ENCODE measurements at regions not wholly inside any gene's neighbourhood (a gene's known extent, or its start where the extent isn't known, plus 50 kb on each side); places are given as distances from the start of the nearest gene placed in this dataset.
"Not testable (repeated sequence)": the region's sequence is repeated elsewhere in the genome, so short reads cannot be mapped to it uniquely, and the experiment has no call there.

DNA sequence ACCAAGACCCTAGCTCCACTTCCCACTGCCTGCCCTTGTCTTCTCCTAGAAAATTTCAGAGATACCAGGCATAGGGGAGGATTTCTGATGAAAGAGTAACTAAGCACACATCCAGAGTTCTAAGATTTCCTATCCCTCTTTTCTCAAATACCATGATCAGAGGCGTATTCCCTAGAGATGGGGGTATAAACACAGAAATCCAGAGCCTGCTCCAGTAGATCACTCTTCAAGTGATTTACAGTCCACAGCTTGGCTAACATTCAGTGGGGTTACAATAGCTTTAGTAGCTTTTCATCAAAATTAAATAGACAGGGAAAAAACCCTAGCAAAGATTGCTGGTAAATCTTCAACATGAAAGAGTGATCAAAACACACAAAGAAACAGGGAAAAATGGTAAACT lies 800.7 kb upstream of the GRM7 start:
- DNase-seq, result no peak

DNA sequence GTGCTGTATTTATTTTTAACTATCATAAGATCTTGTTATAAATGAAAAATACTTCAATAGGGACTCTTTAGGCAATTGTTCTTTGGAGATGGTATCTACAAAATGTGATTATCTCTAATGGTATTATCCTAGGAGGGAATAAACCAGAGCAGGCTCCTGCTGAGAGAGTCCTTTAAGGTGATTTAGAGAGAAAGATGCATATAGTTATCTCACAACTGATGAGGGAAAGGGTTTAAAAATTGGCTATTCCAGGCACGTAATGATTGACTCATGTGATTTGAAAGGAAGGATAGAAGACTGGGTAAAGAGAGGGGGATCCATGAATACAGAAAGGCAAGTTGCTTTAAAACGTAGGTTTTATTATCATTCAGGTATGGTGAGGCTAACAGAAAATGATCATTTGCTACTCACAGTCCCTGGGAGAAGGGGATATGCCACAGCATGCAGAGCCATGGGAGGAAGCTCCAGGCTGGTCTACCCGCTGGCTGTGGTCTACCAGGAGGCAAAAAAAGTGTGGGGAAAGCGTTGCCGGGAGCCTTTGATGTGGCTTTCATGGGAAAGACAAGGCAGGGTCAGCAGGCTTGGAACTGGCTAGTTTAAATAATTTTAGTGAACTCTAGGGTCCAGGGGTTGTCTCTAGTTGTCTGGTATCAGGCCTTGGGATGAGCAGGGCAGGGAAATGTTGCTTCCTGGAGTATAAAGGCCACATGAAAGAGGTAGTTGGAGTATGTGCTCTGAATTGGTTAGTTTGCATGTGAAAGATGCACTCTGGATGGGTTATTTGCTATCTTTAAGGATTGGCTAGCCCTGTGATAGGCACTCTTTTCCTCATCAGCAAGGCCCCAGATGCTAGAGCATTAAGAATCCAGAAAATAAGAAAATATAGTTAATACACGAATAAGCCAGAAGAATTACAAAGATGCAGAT lies 798.4 kb upstream of the GRM7 start:
- DNase-seq, result no peak

DNA sequence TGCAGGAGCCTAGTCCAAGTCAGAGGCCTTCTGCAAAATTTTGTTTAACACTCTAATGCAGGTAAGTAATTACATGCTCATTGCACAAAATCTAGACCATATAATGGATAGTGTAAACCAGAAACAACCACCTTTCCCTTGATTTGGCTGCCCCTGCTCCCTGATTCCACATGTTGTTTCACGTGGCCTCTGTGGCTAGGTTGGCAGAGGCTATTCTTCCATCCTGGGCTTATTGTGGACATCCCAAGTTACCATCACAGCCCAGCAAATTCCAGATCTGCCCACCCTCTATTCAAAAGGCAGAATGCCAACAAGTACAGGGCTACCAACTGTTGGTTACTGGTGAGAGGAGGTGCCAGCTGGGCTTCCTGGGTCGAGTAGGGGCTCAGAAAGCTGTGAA lies 794.5 kb upstream of the GRM7 start:
- no peak for DNase-seq

GRCh38 chr3:6066868-6067578 lies 793.9 kb upstream of the GRM7 start:
- DNase-seq, result not testable (repeated sequence)

- DNase-seq, result no peak
Observed at GRCh38 chr3:6074952-6075351, 786.0 kb upstream of the GRM7 start.

- no peak for DNase-seq
Observed at GRCh38 chr3:6078436-6078835, 782.5 kb upstream of the GRM7 start.

- no peak for DNase-seq
Observed at GRCh38 chr3:6079011-6079410, 781.9 kb upstream of the GRM7 start.

GRCh38 chr3:6079561-6080179 lies 781.2 kb upstream of the GRM7 start:
- no peak for DNase-seq

- no peak for DNase-seq
Observed at GRCh38 chr3:6088433-6088832, 772.5 kb upstream of the GRM7 start.

DNA sequence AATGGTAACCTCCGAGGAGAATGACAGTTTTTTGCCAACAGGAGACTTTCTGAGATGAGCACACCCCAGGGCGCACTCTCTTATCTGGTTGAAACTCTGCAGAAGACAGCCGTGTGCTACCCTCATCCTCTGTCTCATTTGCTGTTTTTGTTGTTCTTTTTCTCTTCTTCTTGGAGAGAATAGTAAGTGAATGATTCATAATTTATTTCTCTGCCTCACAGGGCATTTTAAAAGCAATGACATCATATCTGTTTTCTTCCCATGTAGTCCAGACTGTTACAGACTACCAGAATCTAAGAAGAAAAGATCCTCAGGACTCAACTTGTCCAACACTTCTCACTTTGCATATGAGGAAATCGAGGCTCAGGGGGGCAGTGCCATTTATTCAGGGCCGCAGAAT lies 771.1 kb upstream of the GRM7 start:
- DNase-seq, result no peak

GRCh38 chr3:6091262-6091661 lies 769.7 kb upstream of the GRM7 start:
- DNase-seq, result no peak

GRCh38 chr3:6095006-6095405 lies 765.9 kb upstream of the GRM7 start:
- DNase-seq, result no peak

DNA sequence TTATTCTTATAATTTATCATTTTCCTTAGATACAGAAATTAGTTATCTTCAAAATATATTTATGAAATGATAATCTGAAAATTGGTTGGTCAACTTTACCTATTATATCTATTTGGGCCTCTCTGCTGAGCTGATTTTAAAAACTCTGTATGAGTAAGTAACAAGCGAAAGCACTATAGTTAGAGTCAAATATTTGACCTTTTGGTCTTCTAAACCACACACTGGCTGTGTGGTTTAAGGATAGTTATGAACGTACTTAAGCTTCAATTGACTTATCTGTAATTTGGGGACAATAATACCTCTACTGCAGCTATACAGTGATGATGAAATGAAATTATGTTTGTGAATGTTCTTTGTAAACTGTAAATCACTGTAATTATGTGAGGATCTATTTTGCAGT lies 763.9 kb upstream of the GRM7 start:
- no peak for DNase-seq

DNA sequence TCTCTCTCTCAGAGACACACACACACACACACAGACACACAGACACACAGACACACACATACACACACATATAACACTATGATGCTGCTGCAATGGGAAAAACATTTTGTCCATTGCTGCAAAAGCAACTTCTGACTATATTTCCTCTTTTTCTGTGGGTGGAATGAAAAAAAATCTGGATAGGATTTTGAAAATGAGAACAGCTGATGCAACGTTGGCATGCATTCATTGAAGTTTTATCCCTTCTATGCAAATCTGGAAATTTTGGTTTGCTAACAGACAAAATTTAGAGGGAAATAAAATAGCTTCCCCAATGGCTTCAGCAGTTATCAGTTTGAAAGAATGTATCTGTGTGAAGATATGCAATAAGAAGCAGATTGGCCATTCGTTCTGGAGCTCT lies 763.4 kb upstream of the GRM7 start:
- DNase-seq, result no peak

GRCh38 chr3:6098516-6099157 lies 762.3 kb upstream of the GRM7 start:
- no peak for DNase-seq

DNA sequence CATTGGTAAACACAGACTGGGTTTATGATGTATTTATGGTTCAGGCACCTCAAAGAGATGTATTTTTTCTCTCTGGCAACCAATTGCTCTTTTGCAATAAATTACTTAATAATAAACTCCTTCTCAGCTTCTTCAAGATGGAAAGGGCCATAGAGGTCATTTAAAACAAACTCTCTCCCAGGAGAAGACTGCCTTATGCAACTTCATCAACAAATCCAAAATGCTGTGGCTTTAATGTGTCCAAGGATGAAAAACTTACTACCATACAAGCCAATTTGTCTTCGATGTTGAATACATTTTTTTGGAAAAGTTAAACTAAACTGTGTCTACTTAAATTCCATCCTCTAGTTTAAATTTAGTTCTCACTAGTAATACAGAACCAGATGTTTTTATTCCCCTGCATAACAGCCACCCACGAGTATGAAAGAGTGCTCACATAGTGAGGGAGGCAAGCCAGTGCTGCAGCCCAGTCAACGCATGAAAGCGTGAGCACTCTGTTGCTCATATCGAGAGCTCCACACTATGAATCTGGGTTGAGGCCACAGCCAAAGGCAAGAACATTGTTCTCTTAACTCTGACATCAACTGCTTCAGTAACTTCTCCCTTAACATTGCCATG lies 761.3 kb upstream of the GRM7 start:
- no peak for DNase-seq

GRCh38 chr3:6105187-6105586 lies 755.7 kb upstream of the GRM7 start:
- DNase-seq, result no peak

DNA sequence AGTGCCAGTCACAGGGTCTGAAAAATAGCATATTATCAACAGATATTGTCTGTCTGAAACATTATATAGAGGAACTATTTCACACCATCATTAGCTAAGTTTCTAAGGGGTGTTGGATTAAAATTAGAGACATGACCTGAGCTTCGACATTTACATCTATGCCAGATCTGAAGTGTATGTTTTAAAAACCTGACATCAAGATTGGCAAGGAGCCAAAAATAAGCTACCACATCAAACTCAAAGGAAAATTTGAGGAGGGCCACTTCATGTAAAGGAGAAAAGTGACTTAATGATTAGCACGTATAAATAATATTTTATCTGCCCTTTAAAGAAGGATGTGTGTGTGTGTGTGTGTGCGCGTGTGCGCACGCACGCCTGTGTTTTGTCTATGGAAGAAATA lies 752.0 kb upstream of the GRM7 start:
- DNase-seq, result no peak

GRCh38 chr3:6110451-6110850 lies 750.5 kb upstream of the GRM7 start:
- DNase-seq, result no peak

DNA sequence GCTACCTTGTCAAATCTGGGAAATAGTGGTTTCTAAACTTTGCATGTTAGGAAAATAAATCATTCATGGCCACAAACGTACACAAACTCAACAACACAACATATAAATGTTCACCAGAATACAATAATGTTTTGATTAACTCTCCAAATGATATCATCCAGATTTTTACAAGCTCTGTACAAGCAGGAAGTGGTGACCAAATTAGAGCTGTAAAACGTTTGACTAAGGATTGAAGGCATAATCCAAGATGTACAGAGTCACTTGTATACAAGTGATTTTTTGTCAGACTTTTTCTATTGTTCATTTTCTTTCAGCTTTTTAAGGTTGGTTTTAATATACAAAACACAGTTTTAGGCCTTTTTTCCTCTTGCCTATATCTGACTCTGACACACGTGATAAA lies 748.4 kb upstream of the GRM7 start:
- no peak for DNase-seq

DNA sequence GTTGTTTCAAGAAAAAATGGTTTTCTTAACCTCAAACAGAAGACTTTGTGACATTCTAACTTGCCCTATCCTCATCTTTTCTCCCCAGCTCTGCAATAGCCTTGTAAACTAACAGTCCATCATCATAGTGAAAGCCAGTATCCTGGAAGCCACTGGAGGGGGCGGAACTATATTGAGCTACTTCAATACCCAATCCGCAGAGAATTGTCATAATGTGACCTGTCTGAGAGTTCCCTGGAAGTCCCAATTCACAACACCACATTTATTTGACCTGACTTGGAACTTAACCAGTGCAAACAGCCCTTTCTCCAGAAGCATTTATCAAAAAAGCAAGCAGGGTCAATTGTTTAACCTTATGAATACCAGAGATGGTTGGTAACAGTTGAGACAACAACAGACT lies 747.6 kb upstream of the GRM7 start:
- DNase-seq, result no peak

GRCh38 chr3:6119367-6119766 lies 741.5 kb upstream of the GRM7 start:
- no peak for DNase-seq

DNA sequence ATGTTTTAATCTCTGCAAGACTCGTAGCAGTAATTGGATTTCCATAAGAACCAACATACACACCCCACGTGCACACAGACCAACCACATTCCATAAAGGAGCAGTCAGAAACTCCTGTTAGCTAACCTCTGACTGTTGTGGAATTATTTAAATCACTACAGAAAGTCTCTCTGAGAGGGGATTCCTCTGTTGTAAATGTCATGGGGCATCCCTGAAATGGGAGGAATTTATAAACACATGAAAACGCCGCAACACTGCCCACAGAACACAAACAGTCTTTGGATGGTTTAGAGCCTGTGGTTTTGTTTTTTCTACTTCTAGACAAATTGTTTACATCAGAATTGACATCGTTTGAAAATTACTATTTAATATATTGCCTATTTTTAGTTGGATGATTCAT lies 740.1 kb upstream of the GRM7 start:
- no peak for DNase-seq
